GM23338 (cell line): ENCODE measurements at regions not wholly inside any gene's neighbourhood (a gene's known extent, or its start where the extent isn't known, plus 50 kb on each side); places are given as distances from the start of the nearest gene placed in this dataset.

Experiments
- ATAC-seq: fragments of 200-7000 bp; cut with Tn5 transposase; 3 replicates; pipeline ENCODE4 v1.9.1; 2020
- DNase-seq: peaks from one replicate; pipeline ENCODE4 v3.0.0-alpha.2; 2015; ENCODE audit warnings: low spot score
- H2AFZ ChIP-seq: fragments of 200-600 bp; sonication (generic); 2 replicates; pipeline ENCODE4 v1.8.0; 2016; ENCODE audit warnings: antibody characterized with exemption, mild to moderate bottlenecking, moderate library complexity
- H3F3A ChIP-seq: fragments of 200-600 bp; sonication (generic); replicated peaks from 2 replicates; pipeline ENCODE4 v1.8.0; 2017; ENCODE audit warnings: antibody characterized with exemption, mixed run types, low read depth
- H3K27ac ChIP-seq: fragments of 200-600 bp; sonication (generic); 2 replicates; pipeline ENCODE4 v1.6.1; 2016; ENCODE audit warnings: low read depth
- H3K27me3 ChIP-seq: fragments of 200-600 bp; sonication (generic); 2 replicates; pipeline ENCODE4 v1.8.0; 2016; ENCODE audit warnings: mild to moderate bottlenecking, mixed run types, moderate library complexity; ENCODE audit not compliant: insufficient read depth
- H3K36me3 ChIP-seq: fragments of 200-600 bp; sonication (generic); 2 replicates; pipeline ENCODE4 v1.8.0; 2016; ENCODE audit warnings: mild to moderate bottlenecking; ENCODE audit not compliant: insufficient read depth
- H3K4me1 ChIP-seq: fragments of 200-600 bp; sonication (generic); 2 replicates; pipeline ENCODE4 v1.8.0; 2016; ENCODE audit warnings: mild to moderate bottlenecking, moderate library complexity; ENCODE audit not compliant: insufficient read depth
- H3K4me2 ChIP-seq: fragments of 200-600 bp; sonication (generic); 2 replicates; pipeline ENCODE4 v1.7.1; 2017; ENCODE audit warnings: mixed run types
- H3K4me3 ChIP-seq: fragments of 200-600 bp; sonication (generic); 2 replicates; pipeline ENCODE4 v1.6.1; 2016; ENCODE audit warnings: mixed run types
- H3K79me2 ChIP-seq: fragments of 200-600 bp; sonication (generic); replicated peaks from 2 replicates; pipeline ENCODE4 v1.8.0; 2017; ENCODE audit warnings: mild to moderate bottlenecking; ENCODE audit not compliant: insufficient read depth
- H3K9me2 ChIP-seq: fragments of 200-600 bp; sonication (generic); 2 replicates; pipeline ENCODE4 v1.8.0; 2017; ENCODE audit not compliant: insufficient read depth
- H4K20me1 ChIP-seq: fragments of 200-600 bp; sonication (generic); replicated peaks from 2 replicates; pipeline ENCODE4 v1.8.0; 2017; ENCODE audit warnings: mild to moderate bottlenecking; ENCODE audit not compliant: insufficient read depth
- H3K27ac Mint-ChIP-seq: 2 replicates; pipeline ENCODE4 v1.8.0; 2020; ENCODE audit warnings: inconsistent platforms, mild to moderate bottlenecking, moderate library complexity, mixed read lengths
- H3K27me3 Mint-ChIP-seq: 3 replicates; pipeline ENCODE4 v1.8.0; 2022; ENCODE audit warnings: low read depth, mild to moderate bottlenecking, moderate library complexity, mixed read lengths, inconsistent platforms; ENCODE audit not compliant: insufficient read depth, poor library complexity
- H3K36me3 Mint-ChIP-seq: 3 replicates; pipeline ENCODE4 v1.8.0; 2021; ENCODE audit warnings: low read depth, mild to moderate bottlenecking, inconsistent platforms, moderate library complexity, mixed read lengths
- H3K4me1 Mint-ChIP-seq: 3 replicates; pipeline ENCODE4 v1.8.0; 2020; ENCODE audit warnings: mild to moderate bottlenecking, inconsistent platforms, mixed read lengths
- H3K4me3 Mint-ChIP-seq: 3 replicates; pipeline ENCODE4 v1.8.0; 2021; ENCODE audit warnings: moderate library complexity, mild to moderate bottlenecking, inconsistent platforms, mixed read lengths
- H3K9me3 Mint-ChIP-seq: 3 replicates; pipeline ENCODE4 v1.8.0; 2020; ENCODE audit warnings: moderate library complexity, mild to moderate bottlenecking, inconsistent platforms, mixed read lengths
- CREB1 ChIP-seq: fragments of 250-450 bp; sonication (Bioruptor Pico); IDR thresholded peaks from 2 replicates; pipeline ENCODE4 v1.5.0; 2020; ENCODE audit warnings: low read depth, mild to moderate bottlenecking, moderate library complexity
- EZH2 ChIP-seq: fragments of 200-600 bp; sonication (generic); IDR thresholded peaks from one replicate; pipeline ENCODE4 v1.8.0; 2017; ENCODE audit warnings: antibody characterized with exemption, mild to moderate bottlenecking, low read depth; ENCODE audit not compliant: unreplicated experiment
- EZH2phosphoT487 ChIP-seq: fragments of 200-600 bp; sonication (generic); IDR thresholded peaks from one replicate; pipeline ENCODE4 v1.8.1; 2018; ENCODE audit warnings: antibody characterized with exemption; ENCODE audit not compliant: unreplicated experiment
- POLR2AphosphoS5 ChIP-seq: IDR thresholded peaks from 2 replicates; pipeline ENCODE4 v1.6.1; 2016; ENCODE audit warnings: antibody characterized with exemption, low read depth
- ZNF331 ChIP-seq: fragments of 250-450 bp; sonication (Bioruptor Pico); IDR thresholded peaks from 2 replicates; pipeline ENCODE4 v1.5.0; 2020; ENCODE audit warnings: low read depth, mild to moderate bottlenecking, moderate library complexity
- TF ChIP-seq, protein P1 (sequence below): fragments of 250-450 bp; sonication (Bioruptor Pico); IDR thresholded peaks from 2 replicates; pipeline ENCODE4 v1.5.0; 2020; ENCODE audit warnings: mild to moderate bottlenecking, moderate library complexity
- TF ChIP-seq, protein P2 (sequence below): IDR thresholded peaks from 2 replicates; pipeline ENCODE4 v1.6.1; 2016; ENCODE audit warnings: antibody characterized with exemption
- TF ChIP-seq, protein P3 (sequence below), 2 experiments: fragments of 200-600 bp in 1 of 2; sonication (generic) in 1 of 2; conservative IDR thresholded peaks; 2 replicates each; pipeline versions ENCODE4 v1.5.1 to v1.6.1; 2016 to 2017; ENCODE audit warnings: antibody characterized with exemption in 2 of 2, low read depth in 2 of 2, mild to moderate bottlenecking in 2 of 2, moderate library complexity in 1 of 2

DNA sequence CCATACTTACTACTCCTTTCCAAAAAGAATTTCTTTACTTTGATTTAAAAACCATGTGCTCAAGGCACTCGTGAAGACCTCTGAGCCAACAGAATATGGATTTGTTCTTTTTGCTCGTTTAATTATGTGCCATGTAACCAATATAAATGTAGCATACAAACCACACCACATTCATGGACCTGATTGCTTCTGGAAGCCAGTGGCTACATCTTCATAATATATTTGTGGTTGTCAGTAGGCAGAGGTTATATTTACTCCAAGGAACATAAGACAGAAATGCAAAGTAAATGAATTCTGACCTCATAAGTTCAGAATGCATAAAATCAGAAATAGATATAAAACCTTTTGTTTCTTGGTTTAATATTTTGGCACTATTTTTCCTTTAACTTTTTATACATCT, 373.0 kb downstream of the HDGFL1 start (continued):
- TF ChIP-seq, protein P1, sequence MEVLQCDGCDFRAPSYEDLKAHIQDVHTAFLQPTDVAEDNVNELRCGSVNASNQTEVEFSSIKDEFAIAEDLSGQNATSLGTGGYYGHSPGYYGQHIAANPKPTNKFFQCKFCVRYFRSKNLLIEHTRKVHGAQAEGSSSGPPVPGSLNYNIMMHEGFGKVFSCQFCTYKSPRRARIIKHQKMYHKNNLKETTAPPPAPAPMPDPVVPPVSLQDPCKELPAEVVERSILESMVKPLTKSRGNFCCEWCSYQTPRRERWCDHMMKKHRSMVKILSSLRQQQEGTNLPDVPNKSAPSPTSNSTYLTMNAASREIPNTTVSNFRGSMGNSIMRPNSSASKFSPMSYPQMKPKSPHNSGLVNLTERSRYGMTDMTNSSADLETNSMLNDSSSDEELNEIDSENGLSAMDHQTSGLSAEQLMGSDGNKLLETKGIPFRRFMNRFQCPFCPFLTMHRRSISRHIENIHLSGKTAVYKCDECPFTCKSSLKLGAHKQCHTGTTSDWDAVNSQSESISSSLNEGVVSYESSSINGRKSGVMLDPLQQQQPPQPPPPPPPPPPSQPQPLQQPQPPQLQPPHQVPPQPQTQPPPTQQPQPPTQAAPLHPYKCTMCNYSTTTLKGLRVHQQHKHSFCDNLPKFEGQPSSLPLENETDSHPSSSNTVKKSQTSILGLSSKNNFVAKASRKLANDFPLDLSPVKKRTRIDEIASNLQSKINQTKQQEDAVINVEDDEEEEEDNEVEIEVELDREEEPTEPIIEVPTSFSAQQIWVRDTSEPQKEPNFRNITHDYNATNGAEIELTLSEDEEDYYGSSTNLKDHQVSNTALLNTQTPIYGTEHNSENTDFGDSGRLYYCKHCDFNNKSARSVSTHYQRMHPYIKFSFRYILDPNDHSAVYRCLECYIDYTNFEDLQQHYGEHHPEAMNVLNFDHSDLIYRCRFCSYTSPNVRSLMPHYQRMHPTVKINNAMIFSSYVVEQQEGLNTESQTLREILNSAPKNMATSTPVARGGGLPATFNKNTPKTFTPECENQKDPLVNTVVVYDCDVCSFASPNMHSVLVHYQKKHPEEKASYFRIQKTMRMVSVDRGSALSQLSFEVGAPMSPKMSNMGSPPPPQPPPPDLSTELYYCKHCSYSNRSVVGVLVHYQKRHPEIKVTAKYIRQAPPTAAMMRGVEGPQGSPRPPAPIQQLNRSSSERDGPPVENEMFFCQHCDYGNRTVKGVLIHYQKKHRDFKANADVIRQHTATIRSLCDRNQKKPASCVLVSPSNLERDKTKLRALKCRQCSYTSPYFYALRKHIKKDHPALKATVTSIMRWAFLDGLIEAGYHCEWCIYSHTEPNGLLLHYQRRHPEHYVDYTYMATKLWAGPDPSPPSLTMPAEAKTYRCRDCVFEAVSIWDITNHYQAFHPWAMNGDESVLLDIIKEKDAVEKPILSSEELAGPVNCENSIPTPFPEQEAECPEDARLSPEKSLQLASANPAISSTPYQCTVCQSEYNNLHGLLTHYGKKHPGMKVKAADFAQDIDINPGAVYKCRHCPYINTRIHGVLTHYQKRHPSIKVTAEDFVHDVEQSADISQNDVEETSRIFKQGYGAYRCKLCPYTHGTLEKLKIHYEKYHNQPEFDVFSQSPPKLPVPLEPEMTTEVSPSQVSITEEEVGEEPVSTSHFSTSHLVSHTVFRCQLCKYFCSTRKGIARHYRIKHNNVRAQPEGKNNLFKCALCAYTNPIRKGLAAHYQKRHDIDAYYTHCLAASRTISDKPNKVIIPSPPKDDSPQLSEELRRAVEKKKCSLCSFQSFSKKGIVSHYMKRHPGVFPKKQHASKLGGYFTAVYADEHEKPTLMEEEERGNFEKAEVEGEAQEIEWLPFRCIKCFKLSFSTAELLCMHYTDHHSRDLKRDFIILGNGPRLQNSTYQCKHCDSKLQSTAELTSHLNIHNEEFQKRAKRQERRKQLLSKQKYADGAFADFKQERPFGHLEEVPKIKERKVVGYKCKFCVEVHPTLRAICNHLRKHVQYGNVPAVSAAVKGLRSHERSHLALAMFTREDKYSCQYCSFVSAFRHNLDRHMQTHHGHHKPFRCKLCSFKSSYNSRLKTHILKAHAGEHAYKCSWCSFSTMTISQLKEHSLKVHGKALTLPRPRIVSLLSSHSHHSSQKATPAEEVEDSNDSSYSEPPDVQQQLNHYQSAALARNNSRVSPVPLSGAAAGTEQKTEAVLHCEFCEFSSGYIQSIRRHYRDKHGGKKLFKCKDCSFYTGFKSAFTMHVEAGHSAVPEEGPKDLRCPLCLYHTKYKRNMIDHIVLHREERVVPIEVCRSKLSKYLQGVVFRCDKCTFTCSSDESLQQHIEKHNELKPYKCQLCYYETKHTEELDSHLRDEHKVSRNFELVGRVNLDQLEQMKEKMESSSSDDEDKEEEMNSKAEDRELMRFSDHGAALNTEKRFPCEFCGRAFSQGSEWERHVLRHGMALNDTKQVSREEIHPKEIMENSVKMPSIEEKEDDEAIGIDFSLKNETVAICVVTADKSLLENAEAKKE (CRISPR knock-in tag): no peak
- TF ChIP-seq POLR2AphosphoS5: no peak

DNA sequence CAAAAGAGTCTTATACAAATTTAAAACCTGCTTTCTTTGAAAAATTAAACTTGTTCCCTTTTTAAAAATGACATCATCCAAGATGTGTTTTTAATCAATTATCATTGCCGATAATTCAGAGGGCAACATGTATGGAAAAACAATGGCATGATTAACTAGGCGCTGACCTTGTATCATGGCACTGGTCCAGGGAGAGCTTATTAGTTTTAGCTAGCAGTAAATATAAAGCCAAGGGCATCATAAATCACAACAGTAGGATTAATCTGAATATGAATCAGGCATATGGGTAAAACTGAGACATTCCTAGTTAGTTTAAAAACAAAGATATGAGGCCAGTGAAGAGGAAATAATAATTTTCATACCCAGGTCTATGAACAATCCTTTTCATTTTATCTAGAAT, 374.0 kb downstream of the HDGFL1 start:
- no peaks in the 10 kb centered on the region for H4K20me1 ChIP-seq
- TF ChIP-seq, protein P2, sequence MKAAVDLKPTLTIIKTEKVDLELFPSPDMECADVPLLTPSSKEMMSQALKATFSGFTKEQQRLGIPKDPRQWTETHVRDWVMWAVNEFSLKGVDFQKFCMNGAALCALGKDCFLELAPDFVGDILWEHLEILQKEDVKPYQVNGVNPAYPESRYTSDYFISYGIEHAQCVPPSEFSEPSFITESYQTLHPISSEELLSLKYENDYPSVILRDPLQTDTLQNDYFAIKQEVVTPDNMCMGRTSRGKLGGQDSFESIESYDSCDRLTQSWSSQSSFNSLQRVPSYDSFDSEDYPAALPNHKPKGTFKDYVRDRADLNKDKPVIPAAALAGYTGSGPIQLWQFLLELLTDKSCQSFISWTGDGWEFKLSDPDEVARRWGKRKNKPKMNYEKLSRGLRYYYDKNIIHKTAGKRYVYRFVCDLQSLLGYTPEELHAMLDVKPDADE: no peak
- TF ChIP-seq CREB1 (CRISPR knock-in tag) (no peak), ZNF331 (no peak), EZH2 (no peak), EZH2phosphoT487 (no peak)
- TF ChIP-seq, protein P3, sequence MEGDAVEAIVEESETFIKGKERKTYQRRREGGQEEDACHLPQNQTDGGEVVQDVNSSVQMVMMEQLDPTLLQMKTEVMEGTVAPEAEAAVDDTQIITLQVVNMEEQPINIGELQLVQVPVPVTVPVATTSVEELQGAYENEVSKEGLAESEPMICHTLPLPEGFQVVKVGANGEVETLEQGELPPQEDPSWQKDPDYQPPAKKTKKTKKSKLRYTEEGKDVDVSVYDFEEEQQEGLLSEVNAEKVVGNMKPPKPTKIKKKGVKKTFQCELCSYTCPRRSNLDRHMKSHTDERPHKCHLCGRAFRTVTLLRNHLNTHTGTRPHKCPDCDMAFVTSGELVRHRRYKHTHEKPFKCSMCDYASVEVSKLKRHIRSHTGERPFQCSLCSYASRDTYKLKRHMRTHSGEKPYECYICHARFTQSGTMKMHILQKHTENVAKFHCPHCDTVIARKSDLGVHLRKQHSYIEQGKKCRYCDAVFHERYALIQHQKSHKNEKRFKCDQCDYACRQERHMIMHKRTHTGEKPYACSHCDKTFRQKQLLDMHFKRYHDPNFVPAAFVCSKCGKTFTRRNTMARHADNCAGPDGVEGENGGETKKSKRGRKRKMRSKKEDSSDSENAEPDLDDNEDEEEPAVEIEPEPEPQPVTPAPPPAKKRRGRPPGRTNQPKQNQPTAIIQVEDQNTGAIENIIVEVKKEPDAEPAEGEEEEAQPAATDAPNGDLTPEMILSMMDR (conservative IDR thresholded peaks at IDR 0.05; ENCODE audit: low read depth in 2 of 2): no peak
- H3K36me3 Mint-ChIP-seq: 0 out of 3 replicates have a peak, but pooled peaks cover under 1% of the 10 kb centered on the region
- no peak for DNase-seq
- H3K36me3 ChIP-seq: no peaks in the 10 kb centered on the region
- no peak overlapping the region for H3K4me3 ChIP-seq
- H3K79me2 ChIP-seq: no peaks in the 10 kb centered on the region
- no peaks in the 10 kb centered on the region for H3K4me1 ChIP-seq
- H3K9me2 ChIP-seq: peaks cover 14% of the 10 kb centered on the region; the same call in 1 of the 2 replicates
- no peaks in the 10 kb centered on the region for H3K9me3 Mint-ChIP-seq
- H3K4me3 Mint-ChIP-seq: no peak overlapping the region
- H3F3A ChIP-seq: no peaks in the 10 kb centered on the region
- no peaks in the 10 kb centered on the region for H3K27me3 Mint-ChIP-seq
- no peak overlapping the region for H2AFZ ChIP-seq
- no peak overlapping the region for H3K27ac Mint-ChIP-seq
- H3K27me3 ChIP-seq: no peaks in the 10 kb centered on the region
- H3K27ac ChIP-seq: no peak overlapping the region
- no peak overlapping the region for H3K4me2 ChIP-seq
- no peak for ATAC-seq
- H3K4me1 Mint-ChIP-seq: no peaks in the 10 kb centered on the region
